GM12892 (cell line): ENCODE measurements at regions not wholly inside any gene's neighbourhood (a gene's known extent, or its start where the extent isn't known, plus 50 kb on each side); places are given as distances from the start of the nearest gene placed in this dataset.

Experiments
- POLR2A ChIP-seq: IDR thresholded peaks from 2 replicates; pipeline ENCODE4 v1.6.1; 2011; ENCODE audit warnings: low read depth, low read length, control low read depth
- POLR2AphosphoS5 ChIP-seq: IDR thresholded peaks from 2 replicates; pipeline ENCODE4 v1.6.1; 2011; ENCODE audit warnings: low read depth, low read length, control low read depth
- TAF1 ChIP-seq: IDR thresholded peaks from 2 replicates; pipeline ENCODE4 v1.6.1; 2011; ENCODE audit warnings: low read depth, mild to moderate bottlenecking, control low read depth, low read length, borderline replicate concordance

DNA sequence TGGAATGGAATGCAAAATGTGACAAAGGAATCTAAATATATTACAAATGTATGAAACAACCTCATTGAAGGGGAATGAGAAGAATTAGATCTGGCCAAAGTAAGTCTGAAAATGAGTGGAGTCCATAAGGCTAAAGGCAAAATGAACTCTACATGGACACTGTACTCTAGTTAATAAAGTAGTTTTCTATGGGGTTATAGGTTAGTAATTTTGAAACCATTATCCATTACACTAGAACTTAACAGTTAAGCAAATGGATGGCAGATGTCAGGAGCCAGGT, 222.1 kb downstream of the NUAK1 start:
- TF ChIP-seq POLR2A: no peak
- TF ChIP-seq POLR2AphosphoS5: no peak
- no peak for TF ChIP-seq TAF1
